Loucy (cell line): ENCODE measurements at regions not wholly inside any gene's neighbourhood (a gene's known extent, or its start where the extent isn't known, plus 50 kb on each side); places are given as distances from the start of the nearest gene placed in this dataset.

Source experiments
- CTCF ChIP-seq: fragments of 200-600 bp; sonication (generic); conservative IDR thresholded peaks from 2 replicates; pipeline ENCODE4 v1.5.1; 2014; ENCODE audit warnings: mild to moderate bottlenecking, antibody characterized with exemption, low read length
- EZH2phosphoT487 ChIP-seq: fragments of 200-600 bp; IDR thresholded peaks from 2 replicates; pipeline ENCODE4 v1.6.1; 2018; ENCODE audit warnings: antibody characterized with exemption, mild to moderate bottlenecking, moderate library complexity, borderline replicate concordance

- TF ChIP-seq CTCF (no peak), EZH2phosphoT487 (no peak)
Measured at GRCh38 chr1:191452586-191452985, 705.7 kb upstream of the RGS18 start.
